Psoas muscle (tissue), 7 donors: ENCODE measurements at regions not wholly inside any gene's neighbourhood (a gene's known extent, or its start where the extent isn't known, plus 50 kb on each side); places are given as distances from the start of the nearest gene placed in this dataset.

Source experiments
- ATAC-seq, 4 donors: fragments of 200-7000 bp; cut with Tn5 transposase; one replicate each; pipeline ENCODE4 v1.9.1; 2020; ENCODE audit warnings: moderate library complexity in 3 of 4, mild to moderate bottlenecking in 2 of 4
- DNase-seq, 2 donors: peaks; one replicate each; pipeline ENCODE4 v3.0.0-alpha.2; 2020
- H3K27ac ChIP-seq: fragments of 200-600 bp; one replicate; pipeline ENCODE4 v1.8.0; 2022
- H3K27me3 ChIP-seq, 3 donors: fragments of 200-600 bp in 1 of 3; one replicate each; pipeline versions ENCODE4 v1.6.1 to v1.8.0; 2013 to 2022; ENCODE audit warnings: low read length in 2 of 3, mild to moderate bottlenecking in 2 of 3, moderate library complexity in 1 of 3; ENCODE audit not compliant: insufficient read depth in 3 of 3
- H3K36me3 ChIP-seq, 2 donors: fragments of 200-600 bp in 1 of 2; one replicate each; pipeline versions ENCODE4 v1.6.1 to v1.8.0; 2013 to 2022; ENCODE audit warnings: low read depth in 1 of 2, mild to moderate bottlenecking in 1 of 2, moderate library complexity in 1 of 2; ENCODE audit not compliant: insufficient read depth in 1 of 2
- H3K4me1 ChIP-seq: fragments of 200-600 bp; one replicate; pipeline ENCODE4 v1.8.0; 2022
- H3K4me3 ChIP-seq: fragments of 200-600 bp; one replicate; pipeline ENCODE4 v1.8.0; 2022; ENCODE audit warnings: mild to moderate bottlenecking
- H3K9me3 ChIP-seq: fragments of 200-600 bp; one replicate; pipeline ENCODE4 v1.8.0; 2022
- WGBS, 3 donors: extraction: QIAGEN DNeasy Blood & Tissue Kit; methylation state at CpG; one replicate each; pipeline versions ENCODE4 v1.1.6 to v1.1.7; 2013; 5-methylcytosine and 5-hydroxymethylcytosine counted together
- intact Hi-C, 2 donors: fragments of 100-400 bp; cut with DNase I; formaldehyde crosslinking; loops; one replicate each; pipeline versions ENCODE4 v1.11.0 to v1.14.2; 2022
- TF ChIP-seq, protein P1 (sequence below): fragments of 200-600 bp; IDR thresholded peaks from one replicate; pipeline ENCODE4 v1.8.0; 2022; ENCODE audit warnings: antibody characterized with exemption
- donor health status: healthy with polysubstance abuse.
- donor health status: DM: no; HTN: no; CAD: no; lungs with moderate emphysema.
- donor health status: Bipolar disorder and iron deficiency.
- donor health status: healthy.
- donor health status: DM: yes; HTN: yes; CAD: no.
- donor health status: DM: no; HTN: no; CAD: no.
- donor health status: DM: yes; HTN: yes; CAD: no.

DNA sequence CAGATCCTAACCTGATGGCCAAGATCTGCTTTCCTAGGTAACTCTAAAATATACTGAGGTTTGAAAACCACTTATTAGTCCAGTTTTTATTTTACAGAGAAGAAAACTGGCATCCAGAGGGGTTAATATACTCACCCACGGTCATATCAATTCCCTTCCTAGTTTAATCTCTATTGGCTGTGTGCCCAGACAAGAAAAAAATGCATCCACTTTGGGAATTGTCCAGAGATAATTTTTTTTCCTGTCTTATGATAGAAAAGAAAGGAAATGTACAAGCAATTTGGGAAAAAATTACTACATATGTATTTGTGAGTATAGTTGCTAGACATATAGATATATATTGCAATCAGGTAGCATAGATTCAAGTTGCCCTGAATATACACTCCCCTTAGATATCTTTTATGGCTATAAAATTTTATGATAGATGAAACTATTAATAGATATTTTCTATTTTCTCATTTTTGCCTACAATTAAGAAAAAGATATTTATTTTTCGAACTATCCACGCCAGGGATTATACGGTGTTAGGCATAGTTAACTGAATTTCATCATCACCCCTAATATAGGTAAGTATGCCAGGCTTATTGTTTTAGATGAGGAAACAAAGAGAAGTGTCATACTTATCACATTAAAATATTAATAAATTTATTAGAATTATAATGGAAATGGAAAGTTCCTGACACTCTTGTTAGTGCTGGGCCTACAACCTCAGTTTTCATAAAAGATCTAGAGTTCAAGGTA is 100.5 kb upstream of the SLC38A2 start:
- Histone ChIP-seq H3K4me3 (peak overlapping the region; percentile 28), H3K4me1 (peaks cover 42% of the 10 kb centered on the region), H3K36me3 (no peaks in the 10 kb centered on the region), H3K27ac (peak overlapping the region; percentile 91), H3K27me3 (no peaks in the 10 kb centered on the region), H3K9me3 (no peaks in the 10 kb centered on the region)
- 33 to 47% (median 37%) methylated on average over 4 of the region's 4 CpGs for WGBS, 3 donors
- intact Hi-C loops, result loop anchor here (2.0 to 5.0 kb wide), 2 partner anchors 62 to 64 kb away; no protein-coding TSS in a partner anchor
- TF ChIP-seq, protein P1, sequence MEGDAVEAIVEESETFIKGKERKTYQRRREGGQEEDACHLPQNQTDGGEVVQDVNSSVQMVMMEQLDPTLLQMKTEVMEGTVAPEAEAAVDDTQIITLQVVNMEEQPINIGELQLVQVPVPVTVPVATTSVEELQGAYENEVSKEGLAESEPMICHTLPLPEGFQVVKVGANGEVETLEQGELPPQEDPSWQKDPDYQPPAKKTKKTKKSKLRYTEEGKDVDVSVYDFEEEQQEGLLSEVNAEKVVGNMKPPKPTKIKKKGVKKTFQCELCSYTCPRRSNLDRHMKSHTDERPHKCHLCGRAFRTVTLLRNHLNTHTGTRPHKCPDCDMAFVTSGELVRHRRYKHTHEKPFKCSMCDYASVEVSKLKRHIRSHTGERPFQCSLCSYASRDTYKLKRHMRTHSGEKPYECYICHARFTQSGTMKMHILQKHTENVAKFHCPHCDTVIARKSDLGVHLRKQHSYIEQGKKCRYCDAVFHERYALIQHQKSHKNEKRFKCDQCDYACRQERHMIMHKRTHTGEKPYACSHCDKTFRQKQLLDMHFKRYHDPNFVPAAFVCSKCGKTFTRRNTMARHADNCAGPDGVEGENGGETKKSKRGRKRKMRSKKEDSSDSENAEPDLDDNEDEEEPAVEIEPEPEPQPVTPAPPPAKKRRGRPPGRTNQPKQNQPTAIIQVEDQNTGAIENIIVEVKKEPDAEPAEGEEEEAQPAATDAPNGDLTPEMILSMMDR, result no peak
- ATAC-seq (peak in 2 of 4 donors; percentile 7 to 12), DNase-seq (no peak)

DNA sequence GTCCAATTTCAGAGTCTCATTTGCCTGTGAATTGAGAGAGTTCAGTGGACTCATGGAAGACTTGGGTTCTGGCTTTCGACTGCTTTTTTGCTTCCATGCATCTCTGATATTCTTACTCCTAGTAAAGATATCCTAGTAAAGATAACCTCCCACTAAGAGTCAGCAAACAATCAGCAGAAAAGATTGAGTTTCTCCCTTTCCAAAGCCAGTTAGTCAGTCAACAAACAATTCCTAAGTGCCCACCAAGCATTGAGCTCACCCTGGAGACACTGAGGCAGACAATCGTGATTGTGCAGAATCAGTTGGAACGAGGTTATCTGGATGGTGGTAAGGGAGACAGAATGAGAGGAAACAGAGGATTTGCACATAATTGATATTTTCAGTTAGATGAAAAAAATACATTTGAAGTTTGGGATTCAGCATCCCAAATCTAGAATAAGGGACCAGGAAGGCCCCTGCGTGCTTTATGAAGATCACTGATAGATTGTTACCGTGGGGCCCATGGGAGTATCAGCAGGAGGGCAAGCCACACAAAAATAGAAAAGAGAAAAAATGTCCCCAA is 99.7 kb upstream of the SLC38A2 start:
- ATAC-seq, result no peak
- DNase-seq, result no peak
- H3K27me3 ChIP-seq, result no peaks in the 10 kb centered on the region
- WGBS, 3 donors, result 76 to 81% (median 78%) methylated on average over 5 of the region's 5 CpGs
- no peak overlapping the region for H3K4me3 ChIP-seq
- peaks cover 42% of the 10 kb centered on the region for H3K4me1 ChIP-seq
- intact Hi-C loops, result loop anchor here (2.0 to 5.0 kb wide), 2 partner anchors 63 to 65 kb away; no protein-coding TSS in a partner anchor
- TF ChIP-seq, protein P1, result no peak
- no peaks in the 10 kb centered on the region for H3K9me3 ChIP-seq
- no peaks in the 10 kb centered on the region for H3K36me3 ChIP-seq
- peak overlapping the region; percentile 91 for H3K27ac ChIP-seq

DNA sequence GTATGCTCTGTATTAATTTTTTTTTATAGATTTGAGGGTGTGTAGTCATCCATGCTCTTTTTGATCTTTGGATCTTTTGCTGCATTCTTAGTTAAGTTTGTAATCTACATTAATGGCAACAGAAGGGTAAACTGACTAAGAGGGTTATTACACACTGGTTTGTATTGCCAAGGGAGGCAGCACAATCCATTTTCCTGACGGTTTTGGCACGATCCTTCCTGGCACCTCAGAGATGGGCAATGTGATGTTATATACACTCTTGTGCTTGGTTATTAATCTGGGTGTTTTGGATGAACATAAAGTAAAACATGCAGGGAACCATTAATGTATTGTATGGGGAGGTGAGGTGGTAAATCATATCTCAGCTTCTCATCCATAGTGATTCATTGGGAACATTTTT is 98.8 kb upstream of the SLC38A2 start:
- H3K27me3 ChIP-seq, result no peaks in the 10 kb centered on the region
- ATAC-seq (no peak), DNase-seq (no peak)
- H3K9me3 ChIP-seq, result no peaks in the 10 kb centered on the region
- WGBS, 3 donors, result 49 to 73% (median 53%) methylated on average over 2 of the region's 2 CpGs
- H3K36me3 ChIP-seq, result no peaks in the 10 kb centered on the region
- intact Hi-C loops, result loop anchor here in 1 of 2 donors (5.0 kb wide), 1 partner anchor 66 kb away; no protein-coding TSS in a partner anchor
- peaks cover 42% of the 10 kb centered on the region for H3K4me1 ChIP-seq
- H3K4me3 ChIP-seq, result no peak overlapping the region
- peak overlapping the region; percentile 74 for H3K27ac ChIP-seq
- TF ChIP-seq, protein P1, result no peak

DNA sequence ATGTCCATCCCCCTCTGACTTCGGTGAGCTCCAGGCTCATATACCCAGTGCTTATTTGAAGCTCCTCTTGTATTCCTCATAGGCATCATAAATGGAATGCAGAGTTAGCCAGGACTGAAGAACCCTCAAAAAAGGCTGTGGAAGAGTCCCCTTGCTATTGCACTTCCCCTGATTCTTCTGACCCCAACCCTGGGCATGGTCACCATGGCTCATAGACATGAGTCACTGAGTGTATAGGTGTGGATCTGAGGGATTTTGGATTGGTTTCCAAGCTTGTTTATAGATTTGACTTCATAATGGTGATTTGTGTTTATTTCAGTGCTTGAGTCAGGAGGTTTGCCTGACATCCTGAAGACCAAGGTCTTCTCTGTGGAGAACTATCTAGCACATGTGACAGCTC is 98.4 kb upstream of the SLC38A2 start:
- ATAC-seq (no peak), DNase-seq (no peak)
- Histone ChIP-seq H3K4me3 (no peak overlapping the region), H3K9me3 (no peaks in the 10 kb centered on the region), H3K27ac (peak overlapping the region; percentile 74), H3K27me3 (no peaks in the 10 kb centered on the region), H3K4me1 (peaks cover 42% of the 10 kb centered on the region), H3K36me3 (no peaks in the 10 kb centered on the region)
- TF ChIP-seq, protein P1, result no peak
- intact Hi-C loops, result loop anchor here in 1 of 2 donors (5.0 kb wide), 1 partner anchor 66 kb away; no protein-coding TSS in a partner anchor
- WGBS, 3 donors, result 46 to 53% (median 48%) methylated on average over 1 of the region's 1 CpG
